Kidney epithelial cell (primary cell): ENCODE measurements at regions not wholly inside any gene's neighbourhood (a gene's known extent, or its start where the extent isn't known, plus 50 kb on each side); places are given as distances from the start of the nearest gene placed in this dataset.

ENCODE experiments used
- DNase-seq: peaks from one replicate; pipeline ENCODE4 v3.0.0-alpha.2; 2010; ENCODE audit warnings: low read depth
- H3K27me3 ChIP-seq: 2 replicates; pipeline ENCODE4 v1.6.0; 2011; ENCODE audit warnings: low read length; ENCODE audit not compliant: control insufficient read depth, insufficient read depth
- H3K36me3 ChIP-seq: 2 replicates; pipeline ENCODE4 v1.5.1; 2011; ENCODE audit warnings: low read length; ENCODE audit not compliant: control insufficient read depth, insufficient read depth
- H3K4me3 ChIP-seq: 2 replicates; pipeline ENCODE4 v1.5.1; 2011; ENCODE audit warnings: low read depth, mild to moderate bottlenecking, control low read depth, low read length
- CTCF ChIP-seq: IDR thresholded peaks from 2 replicates; pipeline ENCODE4 v1.5.1; 2011; ENCODE audit warnings: mild to moderate bottlenecking, moderate library complexity, low read length, control low read depth, inconsistent platforms; ENCODE audit not compliant: insufficient read depth, poor library complexity, severe bottlenecking

DNA sequence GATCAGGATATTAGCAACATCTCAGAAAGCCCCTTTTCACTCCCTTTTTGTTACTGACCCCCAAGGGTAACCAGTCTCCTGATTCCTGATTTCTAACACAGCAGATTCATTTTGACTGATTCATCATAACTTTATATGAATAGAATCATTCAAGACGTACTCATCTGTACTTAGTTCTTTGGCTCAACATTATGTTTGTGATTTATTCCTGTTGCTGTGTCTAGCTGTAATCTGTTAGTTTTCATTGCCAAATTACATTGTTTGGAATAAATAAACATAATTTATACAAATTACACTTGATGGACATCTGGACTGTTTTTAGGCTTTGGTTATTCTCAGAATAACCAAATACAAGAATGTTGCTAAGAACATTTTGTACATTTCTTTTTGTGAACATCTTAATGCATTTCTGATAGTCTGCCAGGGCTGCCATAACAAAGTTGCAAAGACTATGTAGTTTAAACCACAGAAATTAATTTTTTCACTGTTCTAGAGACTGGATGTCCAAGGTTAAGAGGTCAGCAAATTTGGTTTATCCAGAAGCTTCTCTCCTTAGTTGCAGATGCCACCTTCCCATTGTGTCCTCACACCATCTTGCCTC is 62.8 kb upstream of the EDNRB start:
- TF ChIP-seq CTCF: no peak
- DNase-seq: no peak
- no peak overlapping the region for H3K4me3 ChIP-seq
- H3K27me3 ChIP-seq: no peaks in the 10 kb centered on the region
- H3K36me3 ChIP-seq: no peaks in the 10 kb centered on the region

DNA sequence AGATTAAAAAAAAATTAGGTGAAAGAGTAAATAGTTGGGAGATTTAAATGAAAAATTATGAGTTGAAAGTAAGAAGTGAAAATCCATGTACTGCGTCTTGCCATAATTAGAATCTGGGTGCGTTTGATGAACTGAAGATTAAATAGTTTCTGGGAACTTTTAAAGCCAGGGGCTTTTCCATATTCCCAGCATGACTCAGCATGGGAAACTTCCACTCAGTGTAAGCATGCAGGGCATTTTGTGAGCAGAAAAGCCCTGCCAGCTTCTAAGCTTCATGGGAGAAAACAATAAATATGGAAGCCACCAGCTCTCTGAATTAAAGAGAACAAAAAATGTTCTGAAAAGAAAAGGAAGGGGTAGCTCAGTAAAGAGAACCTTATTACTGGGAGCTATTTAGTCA is 62.0 kb upstream of the EDNRB start:
- Histone ChIP-seq H3K4me3 (no peak overlapping the region), H3K36me3 (no peaks in the 10 kb centered on the region), H3K27me3 (no peaks in the 10 kb centered on the region)
- no peak for TF ChIP-seq CTCF
- peak; percentile 14 for DNase-seq

DNA sequence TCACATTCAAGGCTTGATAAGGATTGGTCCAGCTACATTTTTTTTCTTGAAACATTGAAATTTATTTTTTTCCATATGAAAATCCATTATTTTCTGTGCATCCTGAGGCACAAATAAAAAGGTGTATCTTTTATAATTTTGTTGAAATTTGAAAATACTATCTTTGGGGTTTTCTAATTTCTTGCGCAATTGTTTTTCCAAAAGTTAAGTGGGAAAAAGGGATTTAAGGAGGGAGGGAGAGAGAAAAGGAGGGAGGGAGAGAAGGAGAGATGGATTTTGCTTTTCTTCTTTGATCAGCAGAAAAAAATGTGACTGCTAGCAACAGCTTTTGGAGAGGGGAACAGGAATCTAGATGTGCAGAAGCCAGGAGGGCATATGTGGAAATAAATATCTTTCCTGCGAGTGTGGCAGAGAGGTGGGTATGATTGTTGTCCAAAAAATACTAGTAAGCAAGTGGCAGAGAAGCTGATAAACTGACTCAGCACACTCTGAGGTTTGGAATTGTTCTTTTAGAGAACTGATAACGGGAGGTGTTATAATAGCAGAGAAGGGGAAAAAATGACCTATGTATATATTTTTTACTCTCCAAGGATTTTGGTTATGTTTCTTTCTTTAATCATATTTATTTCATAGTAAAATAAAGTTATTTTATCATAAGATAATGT is 61.2 kb upstream of the EDNRB start:
- no peak for DNase-seq
- TF ChIP-seq CTCF: no peak
- no peaks in the 10 kb centered on the region for H3K36me3 ChIP-seq
- H3K4me3 ChIP-seq: no peak overlapping the region
- H3K27me3 ChIP-seq: no peaks in the 10 kb centered on the region

GRCh38 chr13:77975358-77976042 is 56.9 kb upstream of the EDNRB start:
- no peak overlapping the region for H3K4me3 ChIP-seq
- no peak for TF ChIP-seq CTCF
- no peak for DNase-seq
- H3K36me3 ChIP-seq: no peaks in the 10 kb centered on the region
- H3K27me3 ChIP-seq: no peaks in the 10 kb centered on the region

- DNase-seq: no peak
- H3K27me3 ChIP-seq: no peaks in the 10 kb centered on the region
- H3K4me3 ChIP-seq: no peak overlapping the region
- H3K36me3 ChIP-seq: no peaks in the 10 kb centered on the region
- no peak for TF ChIP-seq CTCF
Observed at GRCh38 chr13:77969299-77969698, 50.7 kb upstream of the EDNRB start.
